ENCODE measurements at regions not wholly inside any gene's neighbourhood (a gene's known extent, or its start where the extent isn't known, plus 50 kb on each side); places are given as distances from the start of the nearest gene placed in this dataset.

DNA sequence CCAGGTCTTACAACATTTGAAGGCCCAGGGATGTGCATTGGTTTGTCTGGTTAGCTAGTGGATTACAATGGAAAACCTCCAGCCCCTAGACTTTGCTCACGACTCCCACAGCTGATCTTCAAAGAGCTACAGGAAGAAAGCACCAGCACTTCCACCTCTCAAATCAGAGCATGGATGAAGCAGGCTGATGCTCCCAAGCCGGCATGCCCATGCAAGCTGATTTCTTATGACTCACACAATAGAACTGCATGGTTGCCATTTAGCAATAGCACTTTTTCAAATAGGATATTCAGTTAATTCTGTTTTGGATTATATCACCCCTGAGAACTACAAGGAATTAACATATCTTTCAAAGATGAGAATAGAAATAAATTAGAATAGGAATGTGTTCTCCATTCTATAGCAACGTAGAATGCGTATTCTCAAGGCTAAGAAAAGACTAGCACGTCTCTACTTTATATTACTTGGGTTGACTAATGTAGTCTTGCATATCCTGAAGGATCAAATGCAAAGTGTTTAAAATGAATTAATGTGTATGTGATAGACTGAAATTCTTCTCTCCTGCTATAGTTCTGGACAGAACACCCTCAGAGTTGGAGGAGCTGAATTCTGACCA, 292.4 kb downstream of the TRIB2 start:
- H3K4me1 Mint-ChIP-seq = peaks cover 16% of the 10 kb centered on the region; the same call in 2 of the 3 replicates
- no peaks in the 10 kb centered on the region for H3F3A ChIP-seq (replicated peaks; ENCODE audit: low read depth)
- no peak for DNase-seq (ENCODE audit: low spot score)
- peaks cover 2% of the 10 kb centered on the region for H3K27me3 Mint-ChIP-seq (ENCODE audit: insufficient read depth, low read depth, poor library complexity)
- H2AFZ ChIP-seq = no peak overlapping the region
- H4K20me1 ChIP-seq (replicated peaks; ENCODE audit: insufficient read depth) = no peaks in the 10 kb centered on the region
- H3K4me3 Mint-ChIP-seq = no peak overlapping the region
- H3K4me3 ChIP-seq = no peak overlapping the region
- no peaks in the 10 kb centered on the region for H3K9me3 Mint-ChIP-seq
- H3K4me1 ChIP-seq (ENCODE audit: insufficient read depth) = no peaks in the 10 kb centered on the region
- H3K27ac ChIP-seq (ENCODE audit: low read depth) = no peak overlapping the region
- H3K27ac Mint-ChIP-seq = no peak overlapping the region
- ATAC-seq = no peak
- H3K36me3 Mint-ChIP-seq (ENCODE audit: low read depth) = no peaks in the 10 kb centered on the region
- no peaks in the 10 kb centered on the region for H3K27me3 ChIP-seq (ENCODE audit: insufficient read depth)
- H3K79me2 ChIP-seq (replicated peaks; ENCODE audit: insufficient read depth) = no peaks in the 10 kb centered on the region
- H3K36me3 ChIP-seq (ENCODE audit: insufficient read depth) = no peaks in the 10 kb centered on the region
- H3K4me2 ChIP-seq = no peak overlapping the region
- no peaks in the 10 kb centered on the region for H3K9me2 ChIP-seq (ENCODE audit: insufficient read depth)
- TF ChIP-seq ZNF114 (CRISPR knock-in tag; IDR thresholded peaks at IDR 0.05) (no peak), NANOG (IDR thresholded peaks at IDR 0.05; ENCODE audit: borderline replicate concordance) (no peak), CREB1 (CRISPR knock-in tag; IDR thresholded peaks at IDR 0.05; ENCODE audit: low read depth) (no peak), EZH2 (IDR thresholded peaks at IDR 0.05; ENCODE audit: low read depth, unreplicated experiment) (no peak), JUNB (IDR thresholded peaks at IDR 0.05; ENCODE audit: unreplicated experiment) (no peak), POLR2AphosphoS5 (IDR thresholded peaks at IDR 0.05; ENCODE audit: low read depth) (no peak), STAT1 (IDR thresholded peaks at IDR 0.05; ENCODE audit: unreplicated experiment) (no peak), EZH2phosphoT487 (IDR thresholded peaks at IDR 0.05; ENCODE audit: unreplicated experiment) (no peak), ZNF331 (CRISPR knock-in tag; IDR thresholded peaks at IDR 0.05; ENCODE audit: low read depth) (no peak)
- TF ChIP-seq, protein P1, sequence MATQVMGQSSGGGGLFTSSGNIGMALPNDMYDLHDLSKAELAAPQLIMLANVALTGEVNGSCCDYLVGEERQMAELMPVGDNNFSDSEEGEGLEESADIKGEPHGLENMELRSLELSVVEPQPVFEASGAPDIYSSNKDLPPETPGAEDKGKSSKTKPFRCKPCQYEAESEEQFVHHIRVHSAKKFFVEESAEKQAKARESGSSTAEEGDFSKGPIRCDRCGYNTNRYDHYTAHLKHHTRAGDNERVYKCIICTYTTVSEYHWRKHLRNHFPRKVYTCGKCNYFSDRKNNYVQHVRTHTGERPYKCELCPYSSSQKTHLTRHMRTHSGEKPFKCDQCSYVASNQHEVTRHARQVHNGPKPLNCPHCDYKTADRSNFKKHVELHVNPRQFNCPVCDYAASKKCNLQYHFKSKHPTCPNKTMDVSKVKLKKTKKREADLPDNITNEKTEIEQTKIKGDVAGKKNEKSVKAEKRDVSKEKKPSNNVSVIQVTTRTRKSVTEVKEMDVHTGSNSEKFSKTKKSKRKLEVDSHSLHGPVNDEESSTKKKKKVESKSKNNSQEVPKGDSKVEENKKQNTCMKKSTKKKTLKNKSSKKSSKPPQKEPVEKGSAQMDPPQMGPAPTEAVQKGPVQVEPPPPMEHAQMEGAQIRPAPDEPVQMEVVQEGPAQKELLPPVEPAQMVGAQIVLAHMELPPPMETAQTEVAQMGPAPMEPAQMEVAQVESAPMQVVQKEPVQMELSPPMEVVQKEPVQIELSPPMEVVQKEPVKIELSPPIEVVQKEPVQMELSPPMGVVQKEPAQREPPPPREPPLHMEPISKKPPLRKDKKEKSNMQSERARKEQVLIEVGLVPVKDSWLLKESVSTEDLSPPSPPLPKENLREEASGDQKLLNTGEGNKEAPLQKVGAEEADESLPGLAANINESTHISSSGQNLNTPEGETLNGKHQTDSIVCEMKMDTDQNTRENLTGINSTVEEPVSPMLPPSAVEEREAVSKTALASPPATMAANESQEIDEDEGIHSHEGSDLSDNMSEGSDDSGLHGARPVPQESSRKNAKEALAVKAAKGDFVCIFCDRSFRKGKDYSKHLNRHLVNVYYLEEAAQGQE (IDR thresholded peaks at IDR 0.05; ENCODE audit: unreplicated experiment) = no peak
- TF ChIP-seq, protein P2, sequence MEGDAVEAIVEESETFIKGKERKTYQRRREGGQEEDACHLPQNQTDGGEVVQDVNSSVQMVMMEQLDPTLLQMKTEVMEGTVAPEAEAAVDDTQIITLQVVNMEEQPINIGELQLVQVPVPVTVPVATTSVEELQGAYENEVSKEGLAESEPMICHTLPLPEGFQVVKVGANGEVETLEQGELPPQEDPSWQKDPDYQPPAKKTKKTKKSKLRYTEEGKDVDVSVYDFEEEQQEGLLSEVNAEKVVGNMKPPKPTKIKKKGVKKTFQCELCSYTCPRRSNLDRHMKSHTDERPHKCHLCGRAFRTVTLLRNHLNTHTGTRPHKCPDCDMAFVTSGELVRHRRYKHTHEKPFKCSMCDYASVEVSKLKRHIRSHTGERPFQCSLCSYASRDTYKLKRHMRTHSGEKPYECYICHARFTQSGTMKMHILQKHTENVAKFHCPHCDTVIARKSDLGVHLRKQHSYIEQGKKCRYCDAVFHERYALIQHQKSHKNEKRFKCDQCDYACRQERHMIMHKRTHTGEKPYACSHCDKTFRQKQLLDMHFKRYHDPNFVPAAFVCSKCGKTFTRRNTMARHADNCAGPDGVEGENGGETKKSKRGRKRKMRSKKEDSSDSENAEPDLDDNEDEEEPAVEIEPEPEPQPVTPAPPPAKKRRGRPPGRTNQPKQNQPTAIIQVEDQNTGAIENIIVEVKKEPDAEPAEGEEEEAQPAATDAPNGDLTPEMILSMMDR (conservative IDR thresholded peaks at IDR 0.05; ENCODE audit: low read depth in 2 of 2) = no peak
- TF ChIP-seq, protein P3, sequence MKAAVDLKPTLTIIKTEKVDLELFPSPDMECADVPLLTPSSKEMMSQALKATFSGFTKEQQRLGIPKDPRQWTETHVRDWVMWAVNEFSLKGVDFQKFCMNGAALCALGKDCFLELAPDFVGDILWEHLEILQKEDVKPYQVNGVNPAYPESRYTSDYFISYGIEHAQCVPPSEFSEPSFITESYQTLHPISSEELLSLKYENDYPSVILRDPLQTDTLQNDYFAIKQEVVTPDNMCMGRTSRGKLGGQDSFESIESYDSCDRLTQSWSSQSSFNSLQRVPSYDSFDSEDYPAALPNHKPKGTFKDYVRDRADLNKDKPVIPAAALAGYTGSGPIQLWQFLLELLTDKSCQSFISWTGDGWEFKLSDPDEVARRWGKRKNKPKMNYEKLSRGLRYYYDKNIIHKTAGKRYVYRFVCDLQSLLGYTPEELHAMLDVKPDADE (IDR thresholded peaks at IDR 0.05) = no peak
- TF ChIP-seq, protein P4, sequence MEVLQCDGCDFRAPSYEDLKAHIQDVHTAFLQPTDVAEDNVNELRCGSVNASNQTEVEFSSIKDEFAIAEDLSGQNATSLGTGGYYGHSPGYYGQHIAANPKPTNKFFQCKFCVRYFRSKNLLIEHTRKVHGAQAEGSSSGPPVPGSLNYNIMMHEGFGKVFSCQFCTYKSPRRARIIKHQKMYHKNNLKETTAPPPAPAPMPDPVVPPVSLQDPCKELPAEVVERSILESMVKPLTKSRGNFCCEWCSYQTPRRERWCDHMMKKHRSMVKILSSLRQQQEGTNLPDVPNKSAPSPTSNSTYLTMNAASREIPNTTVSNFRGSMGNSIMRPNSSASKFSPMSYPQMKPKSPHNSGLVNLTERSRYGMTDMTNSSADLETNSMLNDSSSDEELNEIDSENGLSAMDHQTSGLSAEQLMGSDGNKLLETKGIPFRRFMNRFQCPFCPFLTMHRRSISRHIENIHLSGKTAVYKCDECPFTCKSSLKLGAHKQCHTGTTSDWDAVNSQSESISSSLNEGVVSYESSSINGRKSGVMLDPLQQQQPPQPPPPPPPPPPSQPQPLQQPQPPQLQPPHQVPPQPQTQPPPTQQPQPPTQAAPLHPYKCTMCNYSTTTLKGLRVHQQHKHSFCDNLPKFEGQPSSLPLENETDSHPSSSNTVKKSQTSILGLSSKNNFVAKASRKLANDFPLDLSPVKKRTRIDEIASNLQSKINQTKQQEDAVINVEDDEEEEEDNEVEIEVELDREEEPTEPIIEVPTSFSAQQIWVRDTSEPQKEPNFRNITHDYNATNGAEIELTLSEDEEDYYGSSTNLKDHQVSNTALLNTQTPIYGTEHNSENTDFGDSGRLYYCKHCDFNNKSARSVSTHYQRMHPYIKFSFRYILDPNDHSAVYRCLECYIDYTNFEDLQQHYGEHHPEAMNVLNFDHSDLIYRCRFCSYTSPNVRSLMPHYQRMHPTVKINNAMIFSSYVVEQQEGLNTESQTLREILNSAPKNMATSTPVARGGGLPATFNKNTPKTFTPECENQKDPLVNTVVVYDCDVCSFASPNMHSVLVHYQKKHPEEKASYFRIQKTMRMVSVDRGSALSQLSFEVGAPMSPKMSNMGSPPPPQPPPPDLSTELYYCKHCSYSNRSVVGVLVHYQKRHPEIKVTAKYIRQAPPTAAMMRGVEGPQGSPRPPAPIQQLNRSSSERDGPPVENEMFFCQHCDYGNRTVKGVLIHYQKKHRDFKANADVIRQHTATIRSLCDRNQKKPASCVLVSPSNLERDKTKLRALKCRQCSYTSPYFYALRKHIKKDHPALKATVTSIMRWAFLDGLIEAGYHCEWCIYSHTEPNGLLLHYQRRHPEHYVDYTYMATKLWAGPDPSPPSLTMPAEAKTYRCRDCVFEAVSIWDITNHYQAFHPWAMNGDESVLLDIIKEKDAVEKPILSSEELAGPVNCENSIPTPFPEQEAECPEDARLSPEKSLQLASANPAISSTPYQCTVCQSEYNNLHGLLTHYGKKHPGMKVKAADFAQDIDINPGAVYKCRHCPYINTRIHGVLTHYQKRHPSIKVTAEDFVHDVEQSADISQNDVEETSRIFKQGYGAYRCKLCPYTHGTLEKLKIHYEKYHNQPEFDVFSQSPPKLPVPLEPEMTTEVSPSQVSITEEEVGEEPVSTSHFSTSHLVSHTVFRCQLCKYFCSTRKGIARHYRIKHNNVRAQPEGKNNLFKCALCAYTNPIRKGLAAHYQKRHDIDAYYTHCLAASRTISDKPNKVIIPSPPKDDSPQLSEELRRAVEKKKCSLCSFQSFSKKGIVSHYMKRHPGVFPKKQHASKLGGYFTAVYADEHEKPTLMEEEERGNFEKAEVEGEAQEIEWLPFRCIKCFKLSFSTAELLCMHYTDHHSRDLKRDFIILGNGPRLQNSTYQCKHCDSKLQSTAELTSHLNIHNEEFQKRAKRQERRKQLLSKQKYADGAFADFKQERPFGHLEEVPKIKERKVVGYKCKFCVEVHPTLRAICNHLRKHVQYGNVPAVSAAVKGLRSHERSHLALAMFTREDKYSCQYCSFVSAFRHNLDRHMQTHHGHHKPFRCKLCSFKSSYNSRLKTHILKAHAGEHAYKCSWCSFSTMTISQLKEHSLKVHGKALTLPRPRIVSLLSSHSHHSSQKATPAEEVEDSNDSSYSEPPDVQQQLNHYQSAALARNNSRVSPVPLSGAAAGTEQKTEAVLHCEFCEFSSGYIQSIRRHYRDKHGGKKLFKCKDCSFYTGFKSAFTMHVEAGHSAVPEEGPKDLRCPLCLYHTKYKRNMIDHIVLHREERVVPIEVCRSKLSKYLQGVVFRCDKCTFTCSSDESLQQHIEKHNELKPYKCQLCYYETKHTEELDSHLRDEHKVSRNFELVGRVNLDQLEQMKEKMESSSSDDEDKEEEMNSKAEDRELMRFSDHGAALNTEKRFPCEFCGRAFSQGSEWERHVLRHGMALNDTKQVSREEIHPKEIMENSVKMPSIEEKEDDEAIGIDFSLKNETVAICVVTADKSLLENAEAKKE (CRISPR knock-in tag; IDR thresholded peaks at IDR 0.05) = no peak
